ENCODE measurements at regions not wholly inside any gene's neighbourhood (a gene's known extent, or its start where the extent isn't known, plus 50 kb on each side); places are given as distances from the start of the nearest gene placed in this dataset.
"Not testable (repeated sequence)": the region's sequence is repeated elsewhere in the genome, so short reads cannot be mapped to it uniquely, and the experiment has no call there.

DNA sequence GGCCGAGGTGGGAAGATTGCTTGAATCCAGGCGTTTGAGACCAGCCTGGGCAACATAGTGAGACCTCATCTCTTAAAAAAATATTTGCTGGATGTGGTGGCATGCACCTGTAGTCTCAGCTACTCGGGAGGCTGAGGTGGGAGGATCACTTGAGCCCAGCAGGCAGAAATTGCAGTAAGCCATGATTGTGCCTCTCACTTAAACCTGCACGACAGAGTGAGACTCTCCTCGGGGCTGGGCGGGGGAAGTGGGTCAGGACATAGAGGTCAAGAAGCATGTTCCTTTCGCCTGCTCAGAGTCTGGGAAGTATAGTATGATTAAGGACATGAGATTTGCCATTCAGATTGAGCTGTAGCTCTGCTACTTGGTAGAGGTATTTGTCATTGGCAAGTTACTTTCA, 52.3 kb downstream of the SEPTIN7 start:
- not testable (repeated sequence) for DNase-seq (ENCODE audit: low read depth in 4 of 4, low spot score in 3 of 4)

DNA sequence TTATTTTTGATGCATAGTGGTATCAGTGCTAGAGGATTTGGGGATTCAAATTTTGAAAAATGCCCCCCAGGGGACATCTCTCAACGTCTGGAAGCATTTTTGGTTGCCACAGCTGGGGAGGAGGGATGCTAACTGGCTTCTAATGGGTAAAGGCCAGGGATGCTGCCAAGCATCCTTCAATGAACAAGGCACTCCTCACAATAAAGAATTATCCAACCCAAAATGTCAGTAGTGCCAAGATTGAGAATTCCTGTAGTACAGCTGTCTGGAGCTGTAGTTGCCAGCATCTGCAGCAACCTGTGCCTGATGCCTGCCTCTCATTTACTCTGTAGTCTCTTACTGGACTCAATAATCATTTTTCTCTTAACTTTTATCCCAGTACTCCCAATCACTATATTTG, 53.5 kb downstream of the SEPTIN7 start:
- no peak for DNase-seq (ENCODE audit: low read depth in 4 of 4, low spot score in 3 of 4)

DNA sequence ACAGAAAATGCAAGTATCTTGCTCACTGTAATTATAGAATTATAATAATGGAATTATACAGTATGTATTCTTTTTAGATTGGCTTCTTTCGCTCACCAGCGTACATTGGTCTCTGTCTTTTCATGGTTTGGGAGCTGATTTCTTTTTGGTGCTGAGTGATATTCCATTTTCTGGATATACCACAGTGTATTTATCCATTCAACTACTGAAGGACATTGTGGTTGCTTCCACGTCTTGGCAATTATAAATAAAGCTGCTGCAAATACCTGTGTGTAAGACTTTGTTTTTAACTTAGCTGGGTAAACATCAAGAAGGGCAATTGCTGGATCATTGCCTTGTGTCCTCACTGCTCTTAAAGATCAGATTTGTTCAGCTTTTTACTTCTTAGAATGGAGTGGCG, 55.3 kb downstream of the SEPTIN7 start:
- no peak for DNase-seq (ENCODE audit: low read depth in 4 of 4, low spot score in 3 of 4)

DNA sequence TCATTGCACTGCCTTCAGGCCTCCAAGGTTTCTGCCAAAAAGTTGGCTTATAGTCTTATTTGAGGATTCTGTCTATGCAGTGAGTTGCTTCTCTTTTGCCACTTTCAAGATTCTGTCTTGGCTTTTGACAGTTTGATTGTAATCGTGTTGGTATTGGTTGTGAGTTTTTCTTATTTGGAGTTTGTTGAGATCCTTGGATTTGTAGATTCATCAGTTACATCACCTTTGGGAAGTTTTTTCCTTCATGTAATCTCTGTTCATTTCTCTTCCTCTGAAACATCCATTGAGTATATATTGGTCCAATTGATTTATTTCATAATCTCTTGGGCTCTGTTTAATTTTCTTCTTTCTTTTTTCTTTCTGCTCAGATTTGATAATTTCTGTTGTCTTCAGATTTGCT, 59.8 kb downstream of the SEPTIN7 start:
- DNase-seq (ENCODE audit: low read depth in 4 of 4, low spot score in 3 of 4): no peak

DNA sequence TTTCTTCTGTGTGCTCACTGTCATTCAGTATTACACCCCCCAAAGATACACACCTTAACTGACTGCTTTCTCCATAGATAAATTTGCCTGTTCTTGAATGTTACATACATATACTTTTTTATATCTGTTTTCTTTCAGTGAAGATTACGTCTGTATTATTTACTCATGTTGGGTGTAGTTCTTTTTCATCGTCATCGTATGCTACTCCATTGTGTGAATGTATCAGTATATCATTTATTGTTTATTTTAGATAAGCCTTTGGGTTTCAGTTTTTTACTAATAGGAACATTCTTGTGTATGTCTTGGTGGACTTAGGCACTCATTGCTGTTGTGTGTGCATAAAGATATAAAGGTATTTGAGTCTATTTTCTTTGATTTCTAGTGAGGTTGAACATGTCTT, 64.4 kb downstream of the SEPTIN7 start:
- DNase-seq (ENCODE audit: low read depth in 4 of 4, low spot score in 3 of 4): no peak

DNA sequence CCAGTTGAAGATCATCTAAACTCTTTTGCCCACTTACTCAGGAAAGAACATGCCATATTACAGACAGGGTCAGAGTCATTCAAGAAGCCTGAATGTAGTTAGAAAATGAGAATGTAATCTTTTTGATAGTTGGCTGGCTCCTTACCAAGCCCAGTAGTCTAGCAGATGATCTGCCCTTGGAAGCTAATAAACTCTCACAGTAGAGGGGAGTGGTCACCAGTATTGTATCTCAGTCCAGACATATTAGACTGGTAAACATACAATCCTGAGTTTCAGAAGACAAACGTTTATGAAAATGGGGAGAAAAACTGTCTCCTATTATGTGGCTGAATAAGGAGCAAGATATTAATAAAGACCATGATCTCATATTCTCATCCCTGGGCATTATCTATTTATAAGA, 65.3 kb downstream of the SEPTIN7 start:
- DNase-seq (ENCODE audit: low read depth in 4 of 4, low spot score in 3 of 4): no peak

DNA sequence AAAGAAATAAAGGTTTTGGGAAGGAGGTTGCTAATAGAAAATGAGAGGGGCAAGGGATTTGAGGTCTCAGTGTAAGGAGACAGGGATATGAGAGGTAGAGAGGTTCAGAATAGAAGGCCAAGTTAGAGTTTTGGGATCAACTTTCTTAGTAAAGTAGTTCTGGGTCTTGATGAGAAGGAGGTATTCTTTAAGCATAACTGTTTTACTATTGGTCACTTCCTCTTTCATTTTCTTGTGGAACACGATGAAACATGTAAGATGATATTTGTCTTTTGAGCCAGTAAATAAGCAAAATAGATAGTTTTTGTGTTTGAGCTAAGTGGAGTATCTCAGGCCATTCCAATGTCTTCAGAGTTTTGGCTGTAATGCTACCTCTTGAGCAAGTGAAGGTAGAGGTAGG, 68.3 kb downstream of the SEPTIN7 start:
- not testable (repeated sequence) for DNase-seq (ENCODE audit: low read depth in 4 of 4, low spot score in 3 of 4)

DNA sequence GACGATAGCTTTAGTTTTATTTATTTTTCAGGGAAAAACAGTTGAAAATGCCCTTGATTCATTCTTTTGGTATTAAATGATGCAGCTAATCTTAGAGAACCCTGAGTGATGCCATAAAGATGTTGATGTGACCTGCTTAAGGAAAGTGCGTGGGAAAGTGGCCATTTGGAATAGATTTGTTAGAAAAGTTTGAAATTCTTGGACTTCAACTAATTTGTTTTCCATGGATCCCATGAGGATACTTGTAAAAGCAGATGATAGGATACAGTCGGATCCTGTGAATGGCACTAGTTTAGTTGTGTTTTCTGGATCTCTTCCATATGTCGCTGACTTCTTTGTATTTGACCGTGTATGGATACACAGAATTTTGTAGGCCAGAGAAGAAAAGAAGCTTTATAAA, 69.0 kb downstream of the SEPTIN7 start:
- DNase-seq (ENCODE audit: low read depth in 4 of 4, low spot score in 3 of 4): no peak

DNA sequence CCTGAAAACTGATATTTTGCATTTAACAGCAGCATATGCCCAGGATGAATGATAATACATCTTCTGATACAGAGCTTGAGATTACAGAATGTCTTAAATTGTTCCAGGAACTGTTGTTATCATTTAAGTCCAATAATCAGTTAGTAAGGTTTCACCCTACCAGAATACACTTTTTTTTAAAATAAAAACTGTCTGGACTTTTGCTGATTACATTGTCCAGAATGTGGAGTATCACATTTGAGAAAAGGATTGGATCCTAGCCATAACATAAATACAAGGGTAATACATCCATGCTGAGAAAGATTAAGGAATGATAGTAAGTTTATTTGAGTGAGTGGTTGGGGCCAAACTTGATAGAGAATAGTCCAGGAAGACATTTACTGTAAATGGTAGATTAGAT, 71.0 kb downstream of the SEPTIN7 start:
- DNase-seq (ENCODE audit: low read depth in 4 of 4, low spot score in 3 of 4): no peak

DNA sequence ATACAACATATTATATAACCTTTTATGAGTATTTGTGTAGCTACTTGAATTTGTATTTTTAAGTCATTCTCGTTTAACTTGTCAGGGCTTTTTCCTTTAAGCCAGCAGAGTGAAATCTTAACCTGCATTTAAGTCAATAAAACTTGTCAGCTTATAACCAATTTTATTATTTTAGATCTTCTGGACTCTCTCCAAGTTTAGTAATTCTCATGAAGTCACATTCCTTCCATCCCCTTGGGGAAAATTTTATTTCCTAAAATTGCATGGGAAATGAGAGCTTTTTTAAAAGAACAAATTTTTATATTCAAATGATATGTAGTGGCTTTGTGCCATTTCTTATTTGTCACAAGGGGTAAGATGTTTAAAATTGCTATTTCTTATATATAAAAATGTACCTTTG, 74.0 kb downstream of the SEPTIN7 start:
- no peak for DNase-seq (ENCODE audit: low read depth in 4 of 4, low spot score in 3 of 4)

DNA sequence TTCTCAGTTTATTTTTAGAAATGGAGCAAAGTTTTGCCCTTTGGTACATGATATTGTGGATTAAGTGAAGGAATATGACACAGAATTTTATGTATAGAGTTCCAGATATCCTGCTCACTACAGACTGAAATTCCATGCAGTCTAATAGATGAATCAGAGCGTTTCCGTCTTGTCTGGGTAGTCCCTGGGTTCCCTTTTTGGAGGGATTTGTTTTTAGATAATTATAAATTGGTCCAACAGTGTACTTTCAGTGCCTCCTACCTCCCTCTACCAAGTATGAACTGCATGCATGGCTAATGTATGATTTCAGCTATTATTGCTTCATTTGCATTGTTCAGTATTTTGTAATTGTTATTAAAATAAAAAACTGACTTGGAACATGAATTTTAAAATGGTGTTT, 74.4 kb downstream of the SEPTIN7 start:
- DNase-seq (ENCODE audit: low read depth in 4 of 4, low spot score in 3 of 4): no peak

DNA sequence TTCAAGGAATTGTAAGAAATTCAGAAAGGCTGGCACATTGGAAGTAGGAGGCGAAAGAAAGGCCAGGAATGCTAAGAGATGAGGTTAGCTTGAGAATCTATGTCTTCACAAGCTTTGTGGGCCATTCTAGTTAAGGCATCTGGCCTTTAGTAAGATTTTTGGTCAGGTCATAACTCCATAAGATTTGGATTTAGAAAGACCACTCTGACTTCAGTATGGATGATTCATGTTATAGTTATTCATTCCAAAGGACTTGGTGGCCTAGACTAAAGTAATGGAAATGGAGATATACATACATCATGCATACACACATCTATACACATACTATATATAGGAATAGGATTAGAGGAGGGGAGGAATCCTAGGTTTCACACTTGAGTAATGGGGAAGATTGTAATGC, 77.5 kb downstream of the SEPTIN7 start:
- no peak for DNase-seq (ENCODE audit: low read depth in 4 of 4, low spot score in 3 of 4)

DNA sequence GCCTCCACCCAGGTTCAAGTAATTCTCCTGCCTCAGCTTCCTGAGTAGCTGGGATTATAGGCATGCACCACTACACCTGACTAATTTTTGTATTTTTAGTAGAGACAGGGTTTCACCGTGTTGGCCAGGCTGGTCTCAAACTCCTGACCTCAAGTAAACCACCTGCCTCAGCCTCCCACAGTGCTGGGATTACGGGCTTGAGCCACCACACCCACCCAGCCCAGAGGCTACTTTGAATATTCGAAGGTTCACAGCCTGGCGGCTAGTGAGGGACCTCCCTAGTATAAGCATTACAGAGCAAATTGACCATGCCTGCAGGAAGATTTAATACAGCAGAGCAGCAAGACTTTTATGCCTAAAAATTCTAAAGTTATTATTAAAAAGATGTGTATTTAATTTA, 86.6 kb downstream of the SEPTIN7 start:
- not testable (repeated sequence) for DNase-seq (ENCODE audit: low read depth in 4 of 4, low spot score in 3 of 4)

DNA sequence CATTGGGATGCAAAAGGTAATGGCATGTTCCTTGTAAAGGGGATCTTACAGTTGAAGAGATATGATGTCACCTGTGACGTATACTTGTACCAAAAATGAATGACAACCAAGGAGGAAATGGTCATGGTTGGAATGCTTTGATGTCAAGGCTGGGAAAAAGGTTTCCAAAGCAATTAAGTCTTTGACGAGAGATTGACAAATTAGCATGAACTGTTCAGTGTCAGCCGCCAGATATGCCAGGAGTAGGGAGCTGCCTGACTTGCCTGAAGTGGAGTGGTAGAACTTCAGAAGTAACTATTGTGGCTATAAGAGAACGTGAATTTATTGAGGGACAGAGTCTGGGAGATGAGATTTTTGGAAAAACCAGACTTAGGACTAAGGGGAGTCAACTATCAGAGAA, 88.1 kb downstream of the SEPTIN7 start:
- DNase-seq (ENCODE audit: low read depth in 4 of 4, low spot score in 3 of 4): no peak

DNA sequence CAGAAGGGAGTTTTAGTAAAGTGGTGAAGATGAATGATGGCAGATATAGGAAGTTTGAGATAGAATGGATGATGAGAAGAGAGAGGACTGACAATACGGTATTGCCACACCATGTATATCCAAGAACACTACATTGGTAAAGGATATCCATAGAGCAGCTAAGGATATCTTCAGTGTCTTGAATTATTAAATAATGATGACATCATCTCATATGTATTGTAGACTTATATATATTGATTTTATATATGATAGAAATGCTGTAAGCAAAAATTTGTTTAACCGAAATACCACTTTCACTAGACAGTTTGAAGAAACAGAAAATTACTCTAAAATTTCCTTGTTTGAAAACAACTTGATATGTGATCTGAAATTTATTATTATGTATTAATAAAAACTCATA, 89.0 kb downstream of the SEPTIN7 start:
- no peak for DNase-seq (ENCODE audit: low read depth in 4 of 4, low spot score in 3 of 4)

DNA sequence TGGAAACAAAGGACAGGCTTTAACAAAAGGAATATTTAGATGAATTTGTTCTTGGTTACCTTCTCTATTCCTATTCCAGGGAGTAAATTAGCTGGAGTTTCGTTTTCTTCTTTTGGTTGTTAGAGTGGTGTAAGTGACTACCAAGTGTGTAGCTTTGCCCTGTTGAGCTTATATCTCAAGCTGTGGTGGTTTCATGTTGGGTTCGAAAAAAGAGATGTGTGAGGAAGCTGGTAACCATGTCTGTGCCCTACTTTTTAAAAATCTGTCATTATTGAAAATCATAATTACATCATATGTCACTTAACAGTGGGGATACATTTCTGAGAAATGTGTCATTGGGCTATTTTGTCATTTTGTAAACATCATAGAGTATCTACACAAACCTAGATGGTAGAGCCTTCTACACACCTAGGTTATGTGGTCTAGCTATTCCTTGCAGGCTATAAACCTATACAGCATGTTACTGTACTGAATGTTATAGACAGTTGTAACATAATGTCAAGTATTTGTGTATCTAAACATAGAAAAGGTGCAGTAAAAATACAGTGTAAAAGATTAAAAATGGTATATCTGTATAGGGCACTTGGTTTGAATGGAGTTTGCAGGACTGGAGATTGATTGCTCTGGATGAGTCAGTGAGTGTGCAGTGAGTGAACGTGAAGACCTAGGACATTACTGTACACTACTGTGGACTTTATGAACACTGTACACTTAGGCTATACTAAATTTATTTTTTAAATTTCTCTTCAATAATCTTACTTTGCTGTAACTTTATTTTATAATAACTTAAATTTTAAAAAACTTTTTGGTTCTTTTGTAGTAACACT, 90.4 kb downstream of the SEPTIN7 start:
- no peak for DNase-seq (ENCODE audit: low read depth in 4 of 4, low spot score in 3 of 4)

DNA sequence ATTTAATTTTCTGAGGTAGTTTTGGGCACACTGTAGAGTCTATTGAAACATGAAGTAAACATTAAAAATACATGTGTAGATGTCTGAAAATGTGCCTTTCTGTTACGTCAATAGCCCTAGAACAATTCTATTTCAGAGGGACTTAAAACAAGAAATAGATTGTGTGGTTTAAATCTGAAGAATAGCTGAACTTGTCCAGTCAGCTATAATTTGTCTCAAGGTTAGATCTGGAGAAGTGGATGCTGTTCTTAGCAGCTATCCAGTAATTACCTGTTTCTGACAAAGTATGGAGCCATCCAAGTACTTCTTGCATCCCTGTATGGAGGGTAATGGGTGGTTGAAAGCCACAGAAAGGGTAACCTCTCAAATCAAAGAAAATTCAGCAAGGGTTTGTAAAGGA, 92.8 kb downstream of the SEPTIN7 start:
- DNase-seq (ENCODE audit: low read depth in 4 of 4, low spot score in 3 of 4): no peak

DNA sequence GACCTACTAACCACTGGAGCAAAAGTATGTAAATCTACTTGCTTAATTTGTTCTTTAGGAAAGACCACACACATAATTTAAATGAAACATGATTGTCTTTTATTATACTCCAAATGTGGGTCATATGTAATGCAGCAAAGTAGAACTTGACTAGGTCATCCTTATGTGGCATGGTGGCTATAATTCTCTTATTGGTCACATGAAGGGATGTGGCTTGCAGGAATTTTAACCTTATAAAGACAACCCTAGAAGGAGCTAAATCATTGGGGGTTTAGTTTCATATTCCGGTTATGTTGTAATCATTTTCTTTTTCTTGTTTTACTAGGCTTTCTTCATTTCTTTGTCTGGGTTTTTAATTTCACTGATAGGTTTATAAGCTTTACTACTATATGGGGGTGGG, 93.9 kb downstream of the SEPTIN7 start:
- DNase-seq (ENCODE audit: low read depth in 4 of 4, low spot score in 3 of 4): no peak

DNA sequence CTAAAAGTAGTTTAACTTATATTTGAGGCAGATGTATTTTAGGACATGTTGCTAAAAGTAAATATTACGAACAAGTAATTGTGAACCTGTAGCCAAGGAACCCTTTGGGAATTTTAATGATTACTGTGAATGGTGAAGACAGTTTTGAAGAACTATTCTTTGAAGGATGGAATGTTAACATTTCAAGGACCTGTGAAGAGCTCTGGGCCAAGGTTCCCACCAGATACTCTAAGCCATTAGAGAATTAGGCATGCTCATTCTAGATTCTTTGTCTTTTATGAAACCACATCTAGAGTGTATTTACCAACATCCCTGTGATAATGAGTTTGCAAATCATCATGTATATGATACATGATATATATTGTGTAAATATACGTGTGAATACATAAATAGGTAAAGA, 99.8 kb downstream of the SEPTIN7 start:
- DNase-seq (ENCODE audit: low read depth in 4 of 4, low spot score in 3 of 4): no peak

DNA sequence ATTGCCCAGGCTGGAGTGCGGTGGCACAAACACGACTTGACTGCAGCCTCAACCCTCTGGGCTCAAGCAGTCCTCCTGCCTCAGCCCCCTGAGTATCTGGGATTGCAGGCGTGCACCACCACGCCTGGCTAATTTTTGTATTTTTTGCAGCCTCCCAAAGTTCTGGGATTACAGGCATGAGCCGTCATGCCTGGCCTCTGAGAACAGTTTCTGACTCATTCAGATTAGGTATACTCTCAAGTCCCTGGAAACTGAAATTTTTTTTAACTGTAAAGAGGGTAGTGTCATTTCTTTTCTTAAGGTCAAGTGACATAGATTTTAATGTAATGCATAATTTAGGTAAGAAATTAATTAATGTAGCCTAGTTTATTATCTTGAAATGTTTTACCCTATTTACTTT, 104.7 kb downstream of the SEPTIN7 start:
- no peak for DNase-seq (ENCODE audit: low read depth in 4 of 4, low spot score in 3 of 4)

DNA sequence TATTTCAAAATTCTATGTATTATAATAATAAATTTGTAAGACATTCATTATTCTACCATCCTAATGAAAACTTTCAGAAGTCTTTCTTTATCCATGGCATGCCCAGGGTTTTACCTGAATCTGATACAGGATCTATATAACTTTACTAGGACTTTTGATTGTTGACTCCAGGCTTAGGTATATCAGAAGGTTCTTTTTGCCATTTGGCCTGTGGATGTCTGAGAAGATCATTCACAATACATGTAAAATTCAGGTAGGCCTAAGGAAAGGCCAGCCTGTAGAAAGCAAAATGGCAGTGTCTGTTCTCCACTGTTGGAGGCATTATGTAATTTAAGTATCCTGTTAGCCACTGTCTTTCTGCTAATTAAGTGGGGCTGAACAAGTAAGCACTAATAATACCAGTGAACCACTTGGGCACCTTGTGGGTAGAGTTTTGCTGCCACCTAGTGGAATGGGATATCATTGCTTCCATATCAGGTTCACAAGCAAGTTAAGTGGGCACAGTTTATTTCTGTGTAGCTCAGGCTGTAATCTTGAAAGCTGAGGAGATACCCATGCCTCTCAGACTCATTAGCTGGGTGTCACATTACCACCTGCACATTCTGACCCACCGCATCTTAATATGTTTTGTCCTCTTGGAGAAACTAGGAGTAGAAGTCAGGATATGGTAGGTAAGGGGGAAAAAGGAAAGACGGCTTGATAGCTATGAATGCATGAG, 105.5 kb downstream of the SEPTIN7 start:
- DNase-seq (ENCODE audit: low read depth in 4 of 4, low spot score in 3 of 4): peak; percentile 47 to 71 (median 64)
